OCI-LY3 (cell line): ENCODE measurements at regions not wholly inside any gene's neighbourhood (a gene's known extent, or its start where the extent isn't known, plus 50 kb on each side); places are given as distances from the start of the nearest gene placed in this dataset.

Source experiments
- H2AFZ ChIP-seq: fragments of 200-600, 300-600 bp; shearing (Covaris generic); 2 replicates; pipeline ENCODE4 v1.6.0; 2014; ENCODE audit warnings: antibody characterized with exemption, low read depth, low read length
- H3K27ac ChIP-seq: fragments of 200-600, 300-600 bp; sonication (generic); 2 replicates; pipeline ENCODE4 v1.5.1; 2014; ENCODE audit warnings: mild to moderate bottlenecking, low read length, moderate library complexity, mixed read lengths
- H3K27me3 ChIP-seq: fragments of 200-600, 300-600 bp; sonication (generic); 2 replicates; pipeline ENCODE4 v1.6.1; 2014; ENCODE audit warnings: low read depth, low read length, mixed read lengths
- H3K36me3 ChIP-seq: fragments of 200-600, 300-600 bp; sonication (generic); replicated peaks from 2 replicates; pipeline ENCODE3; 2014; ENCODE audit warnings: low read depth, low read length, mixed read lengths
- H3K4me1 ChIP-seq: fragments of 300-600, 200-600 bp; sonication (generic); 2 replicates; pipeline ENCODE4 v1.6.1; 2014; ENCODE audit warnings: low read length, mixed read lengths
- H3K4me2 ChIP-seq: fragments of 200-600, 300-600 bp; sonication (generic); 2 replicates; pipeline ENCODE4 v1.6.1; 2014; ENCODE audit warnings: low read length, mixed read lengths
- H3K4me3 ChIP-seq: fragments of 300-600, 200-600 bp; sonication (generic); 2 replicates; pipeline ENCODE4 v1.5.1; 2014; ENCODE audit warnings: antibody characterized with exemption, mild to moderate bottlenecking, low read length, moderate library complexity
- H3K79me2 ChIP-seq: fragments of 300-600, 200-600 bp; shearing (Covaris generic); 2 replicates; pipeline ENCODE4 v1.6.1; 2014; ENCODE audit warnings: mild to moderate bottlenecking, low read length, mixed read lengths
- H3K9ac ChIP-seq: fragments of 300-600, 200-600 bp; shearing (Covaris generic); 2 replicates; pipeline ENCODE4 v1.6.0; 2014; ENCODE audit warnings: mild to moderate bottlenecking, low read length, moderate library complexity
- H3K9me3 ChIP-seq: fragments of 200-600, 300-600 bp; shearing (Covaris generic); 2 replicates; pipeline ENCODE4 v1.6.1; 2014; ENCODE audit warnings: low read length, mixed read lengths; ENCODE audit not compliant: insufficient read depth
- H4K20me1 ChIP-seq: fragments of 200-600, 300-600 bp; sonication (generic); 2 replicates; pipeline ENCODE4 v1.6.1; 2016; ENCODE audit warnings: low read length, mixed read lengths; ENCODE audit not compliant: insufficient read depth
- EZH2phosphoT487 ChIP-seq: fragments of 200-600 bp; shearing (Covaris generic); IDR thresholded peaks from 2 replicates; pipeline ENCODE4 v1.6.1; 2018; ENCODE audit warnings: antibody characterized with exemption, mixed run types, low read depth
- TF ChIP-seq, protein P1 (sequence below): fragments of 200-600, 300-600 bp; sonication (generic); IDR thresholded peaks from 2 replicates; pipeline ENCODE4 v1.5.1; 2014; ENCODE audit warnings: antibody characterized with exemption, low read length, low read depth

DNA sequence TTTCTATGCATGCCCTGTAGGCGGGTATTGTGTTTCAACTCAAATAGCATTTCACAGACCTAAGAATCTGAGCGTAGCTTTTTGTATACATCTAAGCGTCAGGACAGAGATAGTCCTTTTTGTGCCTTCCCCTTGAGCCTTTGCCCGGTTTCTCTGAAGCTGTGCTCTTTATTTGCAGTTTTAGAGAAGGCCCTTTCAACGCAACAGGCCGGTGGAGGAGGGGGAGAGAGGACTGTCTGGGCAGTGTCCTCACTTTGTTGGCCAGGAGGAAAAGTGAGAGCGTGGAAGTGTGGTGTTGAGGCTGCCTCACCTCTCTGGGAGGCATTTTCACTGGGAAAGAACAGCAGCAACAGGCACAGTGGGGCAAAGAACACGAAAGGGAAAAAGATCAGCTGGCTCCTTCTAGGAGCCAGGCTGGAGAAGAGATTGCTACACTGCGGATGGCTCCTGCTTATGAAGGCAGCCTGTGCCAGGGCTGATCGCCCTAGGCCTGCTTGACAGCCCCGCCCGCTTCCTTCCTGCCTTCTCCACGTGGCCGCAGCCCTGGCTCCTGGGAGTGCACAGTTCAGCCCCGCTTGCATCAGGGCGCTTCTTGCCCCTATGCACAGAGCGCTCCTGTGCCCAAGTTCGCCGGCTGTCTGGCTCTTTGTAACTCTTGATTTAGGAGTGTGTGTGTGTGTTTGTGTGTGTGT lies 195.6 kb upstream of the POU3F3 start:
- Histone ChIP-seq H3K36me3 (no peaks in the 10 kb centered on the region), H3K4me3 (no peak overlapping the region), H2AFZ (no peak overlapping the region), H3K27me3 (peaks cover 9% of the 10 kb centered on the region), H4K20me1 (no peaks in the 10 kb centered on the region), H3K79me2 (no peaks in the 10 kb centered on the region), H3K9me3 (no peaks in the 10 kb centered on the region), H3K4me1 (no peaks in the 10 kb centered on the region), H3K4me2 (no peak overlapping the region), H3K27ac (no peak overlapping the region), H3K9ac (no peak overlapping the region)
- TF ChIP-seq, protein P1, sequence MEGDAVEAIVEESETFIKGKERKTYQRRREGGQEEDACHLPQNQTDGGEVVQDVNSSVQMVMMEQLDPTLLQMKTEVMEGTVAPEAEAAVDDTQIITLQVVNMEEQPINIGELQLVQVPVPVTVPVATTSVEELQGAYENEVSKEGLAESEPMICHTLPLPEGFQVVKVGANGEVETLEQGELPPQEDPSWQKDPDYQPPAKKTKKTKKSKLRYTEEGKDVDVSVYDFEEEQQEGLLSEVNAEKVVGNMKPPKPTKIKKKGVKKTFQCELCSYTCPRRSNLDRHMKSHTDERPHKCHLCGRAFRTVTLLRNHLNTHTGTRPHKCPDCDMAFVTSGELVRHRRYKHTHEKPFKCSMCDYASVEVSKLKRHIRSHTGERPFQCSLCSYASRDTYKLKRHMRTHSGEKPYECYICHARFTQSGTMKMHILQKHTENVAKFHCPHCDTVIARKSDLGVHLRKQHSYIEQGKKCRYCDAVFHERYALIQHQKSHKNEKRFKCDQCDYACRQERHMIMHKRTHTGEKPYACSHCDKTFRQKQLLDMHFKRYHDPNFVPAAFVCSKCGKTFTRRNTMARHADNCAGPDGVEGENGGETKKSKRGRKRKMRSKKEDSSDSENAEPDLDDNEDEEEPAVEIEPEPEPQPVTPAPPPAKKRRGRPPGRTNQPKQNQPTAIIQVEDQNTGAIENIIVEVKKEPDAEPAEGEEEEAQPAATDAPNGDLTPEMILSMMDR, result no peak
- no peak for TF ChIP-seq EZH2phosphoT487

DNA sequence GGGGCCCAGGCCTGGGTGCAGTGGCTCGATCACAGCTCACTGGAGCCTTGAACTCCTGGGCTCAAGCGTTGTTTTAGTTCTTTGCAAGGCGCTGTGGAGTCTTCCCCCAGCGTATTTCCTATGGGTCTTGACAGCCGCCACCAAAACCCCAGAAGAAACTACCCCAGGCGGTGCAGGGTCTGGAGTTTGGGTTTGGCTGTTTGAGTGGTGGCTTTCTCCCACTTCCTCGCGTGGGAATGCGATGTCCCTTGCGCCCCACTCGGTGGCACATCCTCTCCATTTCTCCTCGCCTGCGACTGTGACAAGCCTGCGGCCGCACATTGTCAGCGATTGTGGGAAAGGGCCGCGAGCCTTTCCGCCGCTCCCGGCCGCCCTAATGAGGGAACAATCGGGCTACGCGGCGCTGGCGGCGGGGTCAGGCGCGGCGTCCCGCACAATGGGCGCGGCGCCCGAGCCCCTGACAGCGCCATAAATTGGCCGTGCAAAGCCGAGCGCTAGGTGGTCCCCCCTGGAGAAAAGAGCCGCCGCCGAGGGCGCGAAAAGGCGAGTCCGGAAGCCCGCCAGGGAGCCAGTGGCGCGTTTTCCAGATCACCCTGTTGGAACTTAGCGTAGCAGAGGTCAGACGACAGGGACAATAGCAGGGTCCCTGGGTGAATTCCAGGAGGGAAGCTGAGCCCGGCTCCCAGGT lies 194.9 kb upstream of the POU3F3 start:
- no peak overlapping the region for H3K27ac ChIP-seq
- no peaks in the 10 kb centered on the region for H3K4me1 ChIP-seq
- no peaks in the 10 kb centered on the region for H4K20me1 ChIP-seq
- H3K4me3 ChIP-seq, result no peak overlapping the region
- no peaks in the 10 kb centered on the region for H3K9me3 ChIP-seq
- no peak overlapping the region for H3K4me2 ChIP-seq
- H3K79me2 ChIP-seq, result no peaks in the 10 kb centered on the region
- H2AFZ ChIP-seq, result no peak overlapping the region
- H3K27me3 ChIP-seq, result peaks cover 9% of the 10 kb centered on the region
- no peak for TF ChIP-seq EZH2phosphoT487
- TF ChIP-seq, protein P1, result no peak
- no peaks in the 10 kb centered on the region for H3K36me3 ChIP-seq
- H3K9ac ChIP-seq, result no peak overlapping the region

DNA sequence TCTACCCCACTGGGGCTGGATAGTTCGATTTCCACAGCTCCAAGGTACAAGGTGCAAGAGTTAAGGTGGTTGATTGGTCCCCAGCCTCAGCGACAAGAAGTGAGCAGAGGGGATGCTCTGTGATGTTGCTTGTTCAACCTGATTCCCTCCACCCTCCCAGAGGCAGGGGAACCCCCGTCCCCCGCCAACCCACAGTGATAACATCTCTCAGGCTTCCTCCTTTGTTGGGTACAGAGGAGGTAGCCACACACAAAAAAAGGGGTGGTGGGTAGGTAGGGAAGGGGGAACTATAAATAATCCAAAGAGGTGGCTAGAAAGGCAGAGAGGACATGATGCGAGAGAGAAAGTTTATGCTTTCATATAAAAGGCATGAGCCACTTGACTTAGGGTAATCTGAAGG lies 192.9 kb upstream of the POU3F3 start:
- no peak overlapping the region for H3K9ac ChIP-seq
- no peaks in the 10 kb centered on the region for H3K36me3 ChIP-seq
- H2AFZ ChIP-seq, result no peak overlapping the region
- H3K4me3 ChIP-seq, result no peak overlapping the region
- no peak overlapping the region for H3K27ac ChIP-seq
- H3K27me3 ChIP-seq, result peaks cover 17% of the 10 kb centered on the region
- H3K79me2 ChIP-seq, result no peaks in the 10 kb centered on the region
- TF ChIP-seq EZH2phosphoT487, result no peak
- TF ChIP-seq, protein P1, result no peak
- H3K9me3 ChIP-seq, result no peaks in the 10 kb centered on the region
- no peaks in the 10 kb centered on the region for H3K4me1 ChIP-seq
- no peaks in the 10 kb centered on the region for H4K20me1 ChIP-seq
- H3K4me2 ChIP-seq, result no peak overlapping the region

DNA sequence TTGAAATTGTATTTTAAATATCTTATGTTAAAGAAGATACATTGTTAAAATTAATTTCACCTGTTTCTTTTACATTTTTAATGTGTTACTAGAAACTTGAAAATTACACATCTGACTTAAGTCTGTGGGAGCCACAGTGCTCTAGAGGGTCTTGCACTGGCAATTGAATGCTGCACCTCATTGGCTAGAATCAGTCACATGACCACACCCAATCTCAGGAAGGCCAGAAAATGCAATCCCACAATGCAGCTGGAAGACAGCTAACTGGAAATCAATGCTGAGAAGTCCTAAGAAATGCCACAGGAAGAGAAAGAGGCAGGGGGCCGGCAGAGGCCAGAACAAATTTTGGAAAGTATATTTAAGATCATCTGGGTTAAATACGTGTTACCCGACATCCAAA lies 189.2 kb upstream of the POU3F3 start:
- no peak overlapping the region for H3K9ac ChIP-seq
- no peaks in the 10 kb centered on the region for H3K9me3 ChIP-seq
- H3K27ac ChIP-seq, result no peak overlapping the region
- no peak overlapping the region for H2AFZ ChIP-seq
- no peaks in the 10 kb centered on the region for H3K79me2 ChIP-seq
- peaks cover 31% of the 10 kb centered on the region for H3K27me3 ChIP-seq
- H3K36me3 ChIP-seq, result no peaks in the 10 kb centered on the region
- no peak overlapping the region for H3K4me3 ChIP-seq
- peaks cover 7% of the 10 kb centered on the region; the same call in 1 of the 2 replicates for H3K4me1 ChIP-seq
- no peaks in the 10 kb centered on the region for H4K20me1 ChIP-seq
- no peak overlapping the region for H3K4me2 ChIP-seq
- TF ChIP-seq EZH2phosphoT487, result no peak
- TF ChIP-seq, protein P1, result no peak
